ENCODE measurements at regions not wholly inside any gene's neighbourhood (a gene's known extent, or its start where the extent isn't known, plus 50 kb on each side); places are given as distances from the start of the nearest gene placed in this dataset.

- TF ChIP-seq POLR2A (IDR thresholded peaks at IDR 0.05) (no peak), CTCF (IDR thresholded peaks at IDR 0.05 in 4 of 5, conservative IDR thresholded peaks at IDR 0.05 in 1 of 5) (no peak)
Observed at GRCh38 chr7:130794619-130794922, 60.6 kb upstream of the KLF14 start.

All from gastrocnemius medialis (tissue), 4 donors.